CD4-positive, alpha-beta T cell treated with Interleukin-4 for 4 hours (primary cell): ENCODE measurements at regions not wholly inside any gene's neighbourhood (a gene's known extent, or its start where the extent isn't known, plus 50 kb on each side); places are given as distances from the start of the nearest gene placed in this dataset.

ENCODE experiments used
- DNase-seq: peaks from one replicate; pipeline ENCODE4 v3.0.0-alpha.2; 2020

GRCh38 chr3:104731074-104731473, 635.6 kb upstream of the ALCAM start:
- no peak for DNase-seq

DNA sequence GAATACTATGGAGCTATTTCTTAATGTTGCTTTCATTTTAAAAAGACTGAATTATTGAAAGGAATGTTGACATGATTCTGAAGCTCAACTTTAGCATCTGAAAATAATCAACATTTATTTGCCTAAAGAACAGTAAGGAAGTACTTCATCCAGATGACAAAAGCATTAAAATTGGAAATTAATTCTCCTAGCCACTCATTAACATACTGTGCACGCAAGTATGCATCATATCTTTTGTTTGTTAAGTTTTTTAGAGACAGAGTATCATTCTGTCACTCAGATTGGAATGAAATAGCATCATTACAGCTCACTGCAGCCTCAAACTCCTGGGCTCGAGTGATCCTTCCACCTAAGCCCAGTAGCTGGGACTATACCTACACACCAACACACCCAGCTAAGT, 632.1 kb upstream of the ALCAM start:
- DNase-seq, result no peak

GRCh38 chr3:104735691-104736090, 631.0 kb upstream of the ALCAM start:
- no peak for DNase-seq

DNA sequence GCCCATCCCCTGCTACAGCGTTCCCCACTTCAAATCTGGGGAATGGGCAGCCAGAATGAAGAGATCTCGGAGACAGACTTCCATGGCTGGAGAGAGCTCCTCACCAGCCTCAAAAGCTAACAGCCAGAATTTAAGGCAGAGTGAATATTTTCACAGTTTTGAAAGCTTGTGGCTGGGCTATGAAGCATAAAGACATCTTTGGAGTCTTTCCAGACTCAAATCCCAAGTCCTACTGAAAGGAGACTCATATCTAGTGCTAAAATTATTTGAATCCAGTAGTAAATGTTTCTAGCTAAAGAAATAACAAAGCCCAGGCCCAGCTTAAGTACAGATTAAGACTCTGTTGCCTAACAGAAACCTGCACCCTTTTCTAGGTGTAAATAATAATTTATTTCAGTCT, 628.4 kb upstream of the ALCAM start:
- no peak for DNase-seq

- DNase-seq, result no peak
Measured at GRCh38 chr3:104740874-104741379, 625.8 kb upstream of the ALCAM start.

DNA sequence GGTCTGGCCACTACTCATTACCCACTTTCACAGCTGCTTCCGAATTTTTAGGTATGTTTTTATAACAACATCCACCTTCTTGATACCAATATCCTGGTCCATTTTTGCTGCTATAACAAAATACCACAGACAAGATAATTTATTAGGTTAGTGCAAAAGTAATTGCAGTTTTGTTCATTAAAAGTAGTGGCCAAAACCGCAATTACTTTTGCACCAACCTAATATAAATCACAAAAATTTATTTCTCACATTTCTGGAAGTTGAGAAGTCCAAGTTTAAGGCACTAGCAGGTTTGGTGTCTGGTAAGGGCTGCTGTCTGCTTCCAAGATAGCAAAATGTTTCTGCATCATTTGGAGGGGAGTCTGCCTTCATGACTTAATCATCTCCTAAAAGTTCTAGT, 624.7 kb upstream of the ALCAM start:
- no peak for DNase-seq

DNA sequence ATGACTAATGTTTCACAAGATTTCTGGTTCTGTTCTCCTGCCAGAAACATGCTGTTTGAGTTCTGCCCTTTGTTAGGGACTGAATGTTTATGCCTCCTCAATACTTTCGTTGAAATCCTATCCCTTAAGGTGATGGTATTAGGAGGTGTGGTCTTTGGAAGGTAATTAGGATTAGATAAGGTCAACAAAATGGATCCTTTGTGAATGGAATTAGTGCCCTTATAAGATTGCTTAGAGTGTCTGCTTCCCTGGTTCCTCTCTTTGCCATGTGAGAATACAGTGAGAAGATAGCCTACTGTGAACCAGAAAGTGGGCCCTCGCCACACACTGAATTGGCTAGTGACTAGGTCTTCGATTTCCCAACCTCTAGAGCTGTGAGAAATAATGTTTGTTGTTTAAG, 621.4 kb upstream of the ALCAM start:
- no peak for DNase-seq

- no peak for DNase-seq
Measured at GRCh38 chr3:104746056-104746455, 620.7 kb upstream of the ALCAM start.

- DNase-seq, result no peak
Measured at GRCh38 chr3:104750581-104750980, 616.1 kb upstream of the ALCAM start.

GRCh38 chr3:104755791-104756190, 610.9 kb upstream of the ALCAM start:
- no peak for DNase-seq

GRCh38 chr3:104763007-104763406, 603.7 kb upstream of the ALCAM start:
- DNase-seq, result no peak

GRCh38 chr3:104764496-104764895, 602.2 kb upstream of the ALCAM start:
- no peak for DNase-seq

DNA sequence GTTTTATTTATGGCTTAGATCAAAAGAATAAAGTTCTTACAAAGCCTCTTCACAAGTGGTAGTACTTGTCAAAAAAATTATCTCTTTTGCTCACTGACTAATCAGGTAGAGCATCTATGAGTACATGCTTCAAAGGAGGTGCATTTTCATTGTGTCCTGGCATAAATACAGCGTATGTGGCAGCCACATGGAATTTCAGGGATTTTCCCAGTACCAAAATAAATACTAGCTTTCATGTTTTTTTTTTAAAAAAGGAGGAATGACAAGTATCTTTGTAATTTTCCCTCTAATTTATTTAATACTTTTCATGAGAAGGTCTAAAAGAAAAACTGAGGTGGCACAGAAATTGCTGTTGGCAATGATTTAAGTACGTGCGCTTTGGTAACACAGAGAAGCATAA, 597.8 kb upstream of the ALCAM start:
- no peak for DNase-seq

GRCh38 chr3:104779324-104779723, 587.4 kb upstream of the ALCAM start:
- DNase-seq, result no peak

DNA sequence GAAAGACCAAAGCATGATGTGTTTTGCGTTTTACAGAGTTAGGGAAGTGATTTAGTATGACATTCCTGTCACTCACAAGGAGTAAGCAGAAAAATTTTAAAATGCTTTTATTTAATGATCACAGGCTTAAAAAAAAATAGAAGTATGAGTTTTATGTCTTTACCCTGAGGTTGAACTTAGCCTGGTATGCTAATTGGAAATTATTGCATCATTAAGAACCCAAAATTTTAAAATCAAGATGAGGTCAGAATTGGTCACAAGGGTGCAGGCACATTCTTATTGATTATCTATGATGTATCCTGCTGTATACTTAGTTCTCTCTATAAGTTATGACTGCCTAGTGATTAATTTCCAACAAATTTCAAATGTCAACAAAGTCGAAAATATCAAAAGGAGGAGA, 585.6 kb upstream of the ALCAM start:
- DNase-seq, result no peak

GRCh38 chr3:104785947-104786346, 580.8 kb upstream of the ALCAM start:
- no peak for DNase-seq

- DNase-seq, result no peak
Measured at GRCh38 chr3:104787306-104787705, 579.4 kb upstream of the ALCAM start.

- DNase-seq, result no peak
Measured at GRCh38 chr3:104788807-104789206, 577.9 kb upstream of the ALCAM start.

DNA sequence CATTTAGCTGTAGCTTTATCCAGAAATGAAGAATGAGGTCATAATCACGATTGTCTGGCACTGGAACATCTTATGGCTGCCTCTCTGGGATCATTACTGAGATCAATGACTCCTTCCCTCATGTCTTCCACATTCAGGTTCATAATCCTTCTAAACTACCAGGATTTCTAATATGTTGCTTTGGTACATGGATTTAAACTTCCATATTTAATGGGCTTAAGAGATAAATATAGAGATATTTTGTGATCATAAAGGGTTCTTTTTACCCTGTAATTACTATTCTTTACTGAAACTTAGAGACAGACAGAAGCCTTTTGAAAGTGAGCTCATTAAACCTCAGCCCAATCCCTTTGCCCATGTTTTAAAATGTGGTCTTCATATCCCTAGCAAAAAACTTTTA, 575.4 kb upstream of the ALCAM start:
- no peak for DNase-seq

DNA sequence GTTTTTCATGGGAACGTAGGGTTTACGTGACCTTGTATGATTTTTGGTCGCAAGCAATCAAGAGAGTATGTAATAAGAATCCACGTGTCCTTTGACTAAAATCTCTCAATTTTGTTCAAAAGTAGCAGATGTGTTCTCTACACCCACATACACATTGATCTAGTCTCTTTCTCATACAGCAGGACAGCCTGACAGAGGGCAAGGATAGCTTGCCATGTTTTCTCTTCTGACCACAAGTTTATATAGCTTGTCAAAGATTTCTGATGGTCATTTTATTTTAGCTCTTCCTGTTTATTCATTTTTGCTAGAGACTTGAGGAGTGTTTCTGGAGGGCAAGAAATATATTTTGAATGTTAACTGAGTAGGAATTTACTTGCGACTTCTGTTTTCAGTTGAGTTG, 570.2 kb upstream of the ALCAM start:
- DNase-seq, result no peak

GRCh38 chr3:104805042-104805441, 561.7 kb upstream of the ALCAM start:
- DNase-seq, result no peak

DNA sequence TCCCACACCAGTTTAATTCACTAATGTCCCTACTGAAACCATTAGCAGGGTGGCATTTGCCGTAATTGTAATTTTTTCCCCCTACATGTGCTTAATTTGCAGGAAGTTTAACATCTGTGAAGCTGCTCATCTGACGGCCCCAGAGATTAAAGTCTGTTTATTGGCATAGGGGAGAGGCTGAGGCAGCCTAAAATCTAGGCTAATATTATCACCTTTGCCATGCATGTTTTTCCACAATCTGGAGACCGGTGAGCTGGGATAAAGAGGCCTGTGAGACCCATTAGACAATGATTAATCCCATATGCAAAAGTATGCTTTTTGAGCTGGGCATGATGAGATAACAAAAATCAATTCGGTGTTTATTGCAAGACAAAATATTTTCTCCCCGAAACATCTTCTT, 561.2 kb upstream of the ALCAM start:
- no peak for DNase-seq

- DNase-seq, result no peak
Measured at GRCh38 chr3:104810896-104811295, 555.8 kb upstream of the ALCAM start.

- DNase-seq, result no peak
Measured at GRCh38 chr3:104816008-104816407, 550.7 kb upstream of the ALCAM start.

DNA sequence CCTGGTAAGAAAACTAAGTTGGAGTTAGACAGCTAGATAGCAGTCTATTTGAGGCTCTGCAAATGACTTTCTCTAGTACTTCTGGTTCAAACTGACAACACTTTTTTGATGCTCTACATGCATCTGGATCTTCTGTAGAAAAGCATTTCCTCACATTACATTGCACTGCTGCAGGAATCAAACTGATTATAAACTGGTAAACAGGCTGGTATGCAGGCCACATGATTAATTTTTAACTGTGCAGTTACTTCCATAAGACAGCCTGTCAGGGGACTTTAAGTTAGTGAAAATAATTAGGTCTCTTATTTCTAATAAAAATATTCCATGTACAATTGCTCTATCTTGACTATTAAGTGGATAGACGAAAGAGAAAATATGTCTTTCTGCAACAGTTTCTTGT, 550.0 kb upstream of the ALCAM start:
- DNase-seq, result no peak

DNA sequence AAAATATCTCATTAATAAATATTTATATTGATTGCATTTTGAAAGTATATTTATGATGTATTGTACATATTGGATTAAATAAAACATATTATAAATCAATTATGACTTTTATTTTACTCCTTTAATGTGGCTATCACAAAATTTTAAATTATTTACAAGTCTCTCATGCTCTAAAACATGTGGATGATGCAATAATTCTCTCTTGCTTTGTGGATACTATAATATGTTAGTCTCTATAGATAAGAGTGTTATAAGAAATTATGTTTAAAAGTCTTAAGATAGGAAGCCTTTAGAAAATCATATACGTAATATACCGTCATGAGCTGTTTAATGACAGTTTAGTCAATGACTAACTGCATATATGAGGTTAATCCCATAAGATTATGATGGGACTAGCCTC, 547.4 kb upstream of the ALCAM start:
- DNase-seq, result no peak
